Hippocampal formation (tissue), 2 donors: ENCODE measurements at regions not wholly inside any gene's neighbourhood (a gene's known extent, or its start where the extent isn't known, plus 50 kb on each side); places are given as distances from the start of the nearest gene placed in this dataset.
"Not testable (repeated sequence)": the region's sequence is repeated elsewhere in the genome, so short reads cannot be mapped to it uniquely, and the experiment has no call there.

Experiments used
- DNase-seq, 2 donors: peaks; one replicate each; lab custom pipeline; 2025; lab: John Stamatoyannopoulos, UW

GRCh38 chr18:10119991-10120390, 206.2 kb downstream of the VAPA start:
- no peak for DNase-seq

- DNase-seq = no peak
Measured at GRCh38 chr18:10120622-10121021, 206.8 kb downstream of the VAPA start.

GRCh38 chr18:10121028-10121427, 207.2 kb downstream of the VAPA start:
- DNase-seq = no peak

GRCh38 chr18:10121786-10122515, 208.1 kb downstream of the VAPA start:
- DNase-seq = no peak

- DNase-seq = no peak
Measured at GRCh38 chr18:10122988-10123950, 209.5 kb downstream of the VAPA start.

- DNase-seq = no peak
Measured at GRCh38 chr18:10124071-10124470, 210.3 kb downstream of the VAPA start.

GRCh38 chr18:10124557-10124956, 210.7 kb downstream of the VAPA start:
- no peak for DNase-seq

GRCh38 chr18:10124967-10125366, 211.2 kb downstream of the VAPA start:
- DNase-seq = no peak

GRCh38 chr18:10127729-10128128, 213.9 kb downstream of the VAPA start:
- no peak for DNase-seq

- DNase-seq = no peak
Measured at GRCh38 chr18:10128921-10129501, 215.2 kb downstream of the VAPA start.

- DNase-seq = no peak
Measured at GRCh38 chr18:10130606-10131005, 216.8 kb downstream of the VAPA start.

GRCh38 chr18:10131081-10131459, 217.3 kb downstream of the VAPA start:
- DNase-seq = no peak

- DNase-seq = no peak
Measured at GRCh38 chr18:10131460-10132395, 217.9 kb downstream of the VAPA start.

- no peak for DNase-seq
Measured at GRCh38 chr18:10133516-10133915, 219.7 kb downstream of the VAPA start.

GRCh38 chr18:10134204-10134603, 220.4 kb downstream of the VAPA start:
- DNase-seq = no peak

- DNase-seq = not testable (repeated sequence)
Measured at GRCh38 chr18:10134749-10135148, 220.9 kb downstream of the VAPA start.

GRCh38 chr18:10135302-10135926, 221.6 kb downstream of the VAPA start:
- no peak for DNase-seq

- no peak for DNase-seq
Measured at GRCh38 chr18:10138719-10139118, 224.9 kb downstream of the VAPA start.

GRCh38 chr18:10139783-10140410, 226.1 kb downstream of the VAPA start:
- no peak for DNase-seq

- no peak for DNase-seq
Measured at GRCh38 chr18:10140461-10141282, 226.9 kb downstream of the VAPA start.
